HUES64 (cell line): ENCODE measurements at regions not wholly inside any gene's neighbourhood (a gene's known extent, or its start where the extent isn't known, plus 50 kb on each side); places are given as distances from the start of the nearest gene placed in this dataset.
"Not testable (repeated sequence)": the region's sequence is repeated elsewhere in the genome, so short reads cannot be mapped to it uniquely, and the experiment has no call there.

ENCODE experiments used
- H3K27ac ChIP-seq: 2 replicates; pipeline ENCODE4 v1.7.0; 2013; ENCODE audit warnings: low read depth, low read length, inconsistent platforms
- H3K27me3 ChIP-seq: 2 replicates; pipeline ENCODE4 v1.6.1; 2013; ENCODE audit warnings: mild to moderate bottlenecking, low read length; ENCODE audit not compliant: insufficient read depth
- H3K36me3 ChIP-seq: 2 replicates; pipeline ENCODE4 v1.6.1; 2013; ENCODE audit warnings: mild to moderate bottlenecking, low read length; ENCODE audit not compliant: insufficient read depth
- H3K4me1 ChIP-seq: 2 replicates; pipeline ENCODE4 v1.6.1; 2013; ENCODE audit warnings: mild to moderate bottlenecking, low read length, moderate library complexity; ENCODE audit not compliant: insufficient read depth
- H3K4me3 ChIP-seq: 2 replicates; pipeline ENCODE4 v1.5.1; 2013; ENCODE audit warnings: mild to moderate bottlenecking, low read length, moderate library complexity
- H3K9ac ChIP-seq: 2 replicates; pipeline ENCODE4 v1.6.1; 2013; ENCODE audit warnings: mild to moderate bottlenecking, low read depth, low read length
- H3K9me3 ChIP-seq: 2 replicates; pipeline ENCODE4 v1.6.1; 2013; ENCODE audit warnings: low read depth, low read length; ENCODE audit not compliant: insufficient read depth
- WGBS: fragments of 150-250, 120-280 bp; methylation state at CpG from one replicate; pipeline ENCODE4 v1.1.7; 2013; ENCODE audit warnings: missing lambda C conversion rate; 5-methylcytosine and 5-hydroxymethylcytosine counted together

GRCh38 chr16:59635674-59636073 lies 901.6 kb upstream of the GOT2 start:
- no peak overlapping the region for H3K27ac ChIP-seq
- H3K9me3 ChIP-seq = peaks cover 15% of the 10 kb centered on the region
- H3K36me3 ChIP-seq = no peaks in the 10 kb centered on the region

GRCh38 chr16:59634951-59635350 lies 900.8 kb upstream of the GOT2 start:
- Histone ChIP-seq H3K4me1 (0 out of 2 replicates have a peak, but pooled peaks cover 5% of the 10 kb centered on the region), H3K36me3 (no peaks in the 10 kb centered on the region), H3K9ac (no peak overlapping the region), H3K27ac (no peak overlapping the region), H3K27me3 (no peaks in the 10 kb centered on the region), H3K4me3 (no peak overlapping the region), H3K9me3 (peaks cover 15% of the 10 kb centered on the region)
- WGBS = 93% methylated on average over 1 of the region's 1 CpG

More at GRCh38 chr16:59635674-59636073, 901.6 kb upstream of the GOT2 start:
- no peaks in the 10 kb centered on the region for H3K27me3 ChIP-seq
- H3K4me3 ChIP-seq = no peak overlapping the region
- 0 out of 2 replicates have a peak, but pooled peaks cover 5% of the 10 kb centered on the region for H3K4me1 ChIP-seq
- H3K9ac ChIP-seq = no peak overlapping the region

- Histone ChIP-seq H3K27me3 (no peaks in the 10 kb centered on the region), H3K4me3 (no peak overlapping the region), H3K27ac (no peak overlapping the region), H3K9me3 (peaks cover 15% of the 10 kb centered on the region), H3K4me1 (0 out of 2 replicates have a peak, but pooled peaks cover 5% of the 10 kb centered on the region), H3K36me3 (no peaks in the 10 kb centered on the region), H3K9ac (no peak overlapping the region)
- WGBS = 88% methylated on average over 4 of the region's 4 CpGs
Observed at GRCh38 chr16:59634004-59634579, 900.0 kb upstream of the GOT2 start.

- Histone ChIP-seq H3K36me3 (no peaks in the 10 kb centered on the region), H3K9me3 (peaks cover 15% of the 10 kb centered on the region)
Observed at GRCh38 chr16:59632276-59632855, 898.2 kb upstream of the GOT2 start.

GRCh38 chr16:59624381-59624780 lies 890.3 kb upstream of the GOT2 start:
- H3K9me3 ChIP-seq, H3K27ac ChIP-seq, H3K9ac ChIP-seq, H3K27me3 ChIP-seq, H3K4me3 ChIP-seq, H3K36me3 ChIP-seq, H3K4me1 ChIP-seq: not testable (repeated sequence)
- 96% methylated on average over 2 of the region's 2 CpGs for WGBS

More at GRCh38 chr16:59632276-59632855, 898.2 kb upstream of the GOT2 start:
- no peaks in the 10 kb centered on the region for H3K27me3 ChIP-seq
- no peak overlapping the region for H3K9ac ChIP-seq
- H3K27ac ChIP-seq = no peak overlapping the region
- WGBS = 94% methylated on average over 3 of the region's 3 CpGs
- 0 out of 2 replicates have a peak, but pooled peaks cover 5% of the 10 kb centered on the region for H3K4me1 ChIP-seq
- no peak overlapping the region for H3K4me3 ChIP-seq

GRCh38 chr16:59614466-59615240 lies 880.5 kb upstream of the GOT2 start:
- H3K36me3 ChIP-seq = no peaks in the 10 kb centered on the region
- no peak overlapping the region for H3K4me3 ChIP-seq
- no peak overlapping the region for H3K27ac ChIP-seq
- no peak overlapping the region for H3K9ac ChIP-seq
- peaks cover 36% of the 10 kb centered on the region for H3K4me1 ChIP-seq
- H3K27me3 ChIP-seq = peaks cover 23% of the 10 kb centered on the region
- H3K9me3 ChIP-seq = no peaks in the 10 kb centered on the region
- WGBS = 96% methylated on average over 2 of the region's 2 CpGs

GRCh38 chr16:59612910-59613620 lies 878.9 kb upstream of the GOT2 start:
- 22% methylated on average over 7 of the region's 8 CpGs for WGBS
- H3K9ac ChIP-seq, H3K4me3 ChIP-seq, H3K36me3 ChIP-seq, H3K9me3 ChIP-seq: not testable (repeated sequence)
- Histone ChIP-seq H3K27me3 (peaks cover 23% of the 10 kb centered on the region), H3K4me1 (peaks cover 39% of the 10 kb centered on the region), H3K27ac (peak overlapping the region; percentile 11; the same call in 1 of the 2 replicates)

- H3K27me3 ChIP-seq = peaks cover 23% of the 10 kb centered on the region
- peaks cover 39% of the 10 kb centered on the region for H3K4me1 ChIP-seq
- H3K27ac ChIP-seq = no peak overlapping the region
- 0% methylated on average over 1 of the region's 3 CpGs for WGBS
- H3K9ac ChIP-seq = no peak overlapping the region
- H3K4me3 ChIP-seq = no peak overlapping the region
- H3K36me3 ChIP-seq = no peaks in the 10 kb centered on the region
- H3K9me3 ChIP-seq = no peaks in the 10 kb centered on the region
Observed at GRCh38 chr16:59612094-59612493, 878.0 kb upstream of the GOT2 start.

- H3K4me1 ChIP-seq = peaks cover 39% of the 10 kb centered on the region
- no peaks in the 10 kb centered on the region for H3K9me3 ChIP-seq
- 80% methylated on average over 3 of the region's 3 CpGs for WGBS
- H3K4me3 ChIP-seq = no peak overlapping the region
- no peak overlapping the region for H3K27ac ChIP-seq
- H3K9ac ChIP-seq = no peak overlapping the region
- peaks cover 23% of the 10 kb centered on the region for H3K27me3 ChIP-seq
- H3K36me3 ChIP-seq = no peaks in the 10 kb centered on the region
Observed at GRCh38 chr16:59611556-59611955, 877.4 kb upstream of the GOT2 start.

- Histone ChIP-seq H3K36me3 (no peaks in the 10 kb centered on the region), H3K27me3 (peaks cover 8% of the 10 kb centered on the region; the same call in 1 of the 2 replicates), H3K9me3 (no peaks in the 10 kb centered on the region), H3K9ac (no peak overlapping the region), H3K4me1 (peaks cover 4% of the 10 kb centered on the region; the same call in 1 of the 2 replicates), H3K27ac (no peak overlapping the region), H3K4me3 (no peak overlapping the region)
- WGBS = 100% methylated on average over 1 of the region's 2 CpGs
Observed at GRCh38 chr16:59605706-59606105, 871.6 kb upstream of the GOT2 start.

GRCh38 chr16:59604354-59604753 lies 870.2 kb upstream of the GOT2 start:
- Histone ChIP-seq H3K27me3 (no peaks in the 10 kb centered on the region), H3K27ac (no peak overlapping the region), H3K9ac (no peak overlapping the region), H3K4me3 (no peak overlapping the region), H3K4me1 (peaks cover 1% of the 10 kb centered on the region; the same call in 1 of the 2 replicates), H3K36me3 (no peaks in the 10 kb centered on the region), H3K9me3 (no peaks in the 10 kb centered on the region)
- 100% methylated on average over 1 of the region's 1 CpG for WGBS
